Stimulated activated CD8-positive, alpha-beta memory T cell treated with anti-CD3 and anti-CD28 coated beads, Interleukin-7, amount 100 ng/mL, for 48 hours (primary cell): ENCODE measurements at regions not wholly inside any gene's neighbourhood (a gene's known extent, or its start where the extent isn't known, plus 50 kb on each side); places are given as distances from the start of the nearest gene placed in this dataset.
"Not testable (repeated sequence)": the region's sequence is repeated elsewhere in the genome, so short reads cannot be mapped to it uniquely, and the experiment has no call there.

ENCODE experiments used
- DNase-seq, 2 donors: peaks; one replicate each; pipeline ENCODE4 v3.0.0-alpha.2; 2020; ENCODE audit warnings: low read depth in 1 of 2; ENCODE audit errors: extremely low read depth in 1 of 2

DNA sequence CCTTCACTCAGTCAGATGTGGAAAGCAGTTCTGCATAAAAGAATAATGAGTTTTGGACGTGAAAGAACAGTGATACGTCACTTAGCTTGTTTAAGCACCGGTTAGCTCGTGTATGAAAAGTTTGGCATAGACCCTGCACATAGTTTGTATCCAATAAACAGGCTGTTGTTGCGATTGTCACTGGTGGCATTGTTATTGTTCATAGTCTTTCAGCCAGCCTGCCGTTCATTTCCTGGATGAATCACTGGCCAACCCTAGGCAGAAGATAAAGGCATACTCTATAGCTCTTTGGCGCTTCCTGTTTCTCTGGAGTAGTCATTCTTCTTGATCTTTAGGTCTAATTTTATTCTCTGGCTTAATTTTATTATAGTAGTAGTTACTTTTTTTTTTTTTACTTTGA, 57.8 kb upstream of the ANKRD30A start:
- DNase-seq = no peak

DNA sequence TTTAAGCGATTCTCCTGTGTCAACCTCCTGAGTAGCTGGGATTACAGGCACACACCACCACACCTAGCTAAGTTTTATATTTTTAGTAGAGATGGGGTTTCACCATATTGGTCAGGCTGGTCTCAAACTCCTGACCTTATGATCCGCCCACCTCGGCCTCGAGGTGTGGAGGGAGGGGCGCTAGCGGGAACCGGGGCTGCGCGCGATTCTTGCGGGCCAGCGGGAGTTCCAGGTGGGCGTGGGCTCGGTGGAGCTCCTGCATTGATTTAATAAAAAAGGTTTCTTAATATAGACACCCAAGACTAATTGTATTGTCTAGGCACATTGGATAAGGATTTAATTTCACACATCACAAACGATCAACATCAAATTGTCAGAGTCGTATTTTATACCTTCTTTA, 63.1 kb upstream of the ANKRD30A start:
- DNase-seq = not testable (repeated sequence)

DNA sequence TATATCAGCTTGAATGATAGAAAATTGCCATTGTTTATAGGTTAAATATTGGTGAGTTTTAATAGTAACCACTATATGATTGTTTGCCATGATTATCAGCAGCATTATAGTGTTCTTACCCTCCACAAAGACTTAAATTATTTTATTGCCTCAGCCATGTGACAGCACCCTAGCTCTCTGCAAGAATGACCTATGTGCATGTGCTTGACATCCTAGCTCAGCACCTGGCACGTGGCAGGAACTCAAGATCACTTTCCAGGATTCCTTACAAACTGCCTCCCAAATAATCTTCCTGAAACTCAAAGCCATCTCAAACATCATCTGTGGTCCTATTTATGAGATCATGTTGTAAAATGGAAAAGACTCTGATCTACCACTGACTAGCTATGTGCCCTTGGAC, 68.1 kb upstream of the ANKRD30A start:
- no peak for DNase-seq

DNA sequence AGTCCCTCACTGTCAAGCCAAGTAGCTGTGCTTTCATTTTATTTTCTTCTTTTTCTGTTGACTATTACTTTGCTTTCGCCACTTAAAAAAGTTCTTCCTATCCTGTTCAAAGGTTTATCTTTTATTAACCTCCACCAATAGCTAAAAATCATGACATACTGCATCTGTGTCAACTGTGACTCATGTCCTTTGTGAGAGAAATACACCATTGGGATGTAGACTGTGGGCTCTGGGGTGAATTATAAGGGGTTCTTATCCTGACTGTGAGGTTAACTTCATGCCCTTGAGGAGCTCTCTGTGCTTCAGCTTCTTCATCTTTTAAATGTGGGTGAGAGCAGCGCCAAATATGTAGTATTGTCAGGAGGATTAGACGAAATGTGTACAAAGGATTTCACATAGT, 71.9 kb upstream of the ANKRD30A start:
- no peak for DNase-seq

DNA sequence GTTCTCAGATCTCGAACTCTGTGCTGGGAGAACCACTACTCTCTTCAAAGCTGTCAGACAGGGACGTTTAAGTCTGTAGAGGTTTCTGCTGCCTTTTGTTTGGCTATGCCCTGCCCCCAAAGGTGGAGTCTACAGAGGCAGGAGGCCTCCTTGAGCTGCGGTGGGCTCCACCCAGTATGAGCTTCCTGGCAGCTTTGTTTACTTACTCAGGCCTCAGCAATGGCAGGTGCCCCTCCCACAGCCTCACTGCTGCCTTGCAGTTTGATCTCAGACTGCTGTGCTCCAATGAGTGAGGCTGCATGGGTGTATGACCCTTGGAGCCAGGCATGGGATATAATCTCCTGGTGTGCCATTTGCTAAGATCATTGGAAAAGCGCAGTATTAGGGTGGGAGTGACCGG, 75.4 kb upstream of the ANKRD30A start:
- DNase-seq = not testable (repeated sequence)

DNA sequence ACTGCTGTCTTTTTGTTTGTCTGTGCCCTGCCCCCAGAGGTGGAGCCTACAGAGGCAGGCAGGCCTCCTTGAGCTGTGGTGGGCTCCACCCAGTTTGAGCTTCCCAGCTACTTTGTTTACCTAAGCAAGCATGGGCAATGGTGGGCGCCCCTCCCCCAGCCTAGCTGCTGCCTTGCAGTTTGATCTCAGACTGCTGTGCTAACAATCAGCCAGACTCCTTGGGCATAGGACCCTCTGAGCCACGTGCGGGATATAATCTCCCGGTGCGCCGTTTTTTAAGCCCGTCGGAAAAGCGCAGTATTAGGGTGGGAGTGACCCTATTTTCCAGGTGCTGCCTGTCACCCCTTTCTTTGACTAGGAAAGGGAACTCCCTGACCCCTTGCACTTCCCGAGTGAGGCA, 81.1 kb upstream of the ANKRD30A start:
- DNase-seq = not testable (repeated sequence)

DNA sequence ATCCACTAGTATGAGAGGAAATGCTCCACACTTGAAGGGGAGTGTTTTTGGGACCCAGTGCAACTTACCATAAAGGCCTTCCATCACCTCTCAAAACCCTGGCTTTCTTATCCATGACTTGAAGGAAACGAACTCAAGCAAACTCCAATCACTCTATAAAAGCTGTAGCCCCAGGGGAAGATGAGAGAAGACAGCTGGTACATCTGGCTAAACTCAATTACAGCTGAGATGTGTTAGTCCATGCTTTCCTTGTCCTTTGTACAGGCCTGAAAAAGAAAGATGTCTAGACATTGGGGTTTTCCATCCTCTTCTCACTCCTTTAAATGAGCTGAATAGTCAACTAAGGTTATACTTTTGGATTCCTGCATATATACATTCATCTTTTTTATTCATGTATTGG, 89.5 kb upstream of the ANKRD30A start:
- DNase-seq = no peak

DNA sequence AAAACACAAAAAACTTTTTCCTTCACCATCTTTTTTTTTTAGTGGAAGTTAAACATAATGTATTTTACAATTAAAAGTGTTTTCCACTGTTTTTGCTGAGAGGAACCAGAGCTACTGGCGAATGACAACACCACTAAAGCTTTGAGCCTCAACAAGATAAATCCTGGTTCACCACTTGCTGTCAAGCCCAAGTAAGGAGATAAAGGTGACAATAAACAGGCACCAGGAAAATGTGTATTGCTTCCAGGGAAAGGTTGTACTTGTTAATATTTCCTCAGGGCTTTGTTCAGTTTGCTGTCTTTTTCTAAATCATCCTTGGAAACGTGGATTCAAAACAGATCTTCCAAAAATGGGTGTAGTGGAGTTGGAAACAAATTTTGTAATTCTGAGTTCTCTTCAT, 109.9 kb upstream of the ANKRD30A start:
- no peak for DNase-seq

DNA sequence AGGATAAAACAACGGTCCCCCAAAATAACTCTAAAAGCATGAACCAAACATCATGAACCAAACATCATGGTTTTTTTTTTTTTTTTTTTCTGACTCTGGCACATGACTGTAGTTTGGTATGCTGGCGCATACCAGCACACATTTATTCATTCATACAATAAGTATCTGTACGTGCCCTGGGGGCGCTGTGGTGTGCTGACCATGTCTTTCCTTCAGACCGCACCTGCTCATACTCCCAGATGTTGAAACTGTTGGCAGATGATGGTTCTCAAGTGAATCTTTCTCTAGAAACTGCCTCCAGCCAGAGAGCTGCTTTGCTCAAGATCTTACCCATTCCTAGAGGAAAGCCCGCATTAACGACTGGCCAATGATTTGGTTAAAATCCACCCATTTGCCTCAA, 114.7 kb upstream of the ANKRD30A start:
- no peak for DNase-seq

DNA sequence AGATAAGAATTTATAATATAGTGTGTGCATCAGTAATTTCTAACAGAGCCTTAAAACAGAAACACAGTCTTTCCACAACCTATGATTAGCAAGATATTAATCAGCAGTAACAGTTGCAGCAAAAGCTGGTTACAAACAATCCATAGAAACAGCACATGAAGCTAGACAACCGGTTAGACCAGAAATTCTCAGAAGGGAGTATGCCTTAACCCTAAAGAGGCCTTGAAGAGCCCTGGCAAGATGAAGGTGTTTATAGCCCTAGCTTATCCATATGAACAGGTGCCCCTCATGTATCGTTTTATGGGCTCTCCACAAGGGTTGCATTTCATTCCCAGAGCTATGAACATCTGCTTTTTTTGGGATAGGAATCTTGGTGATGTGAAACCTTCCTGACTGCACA, 117.1 kb upstream of the ANKRD30A start:
- not testable (repeated sequence) for DNase-seq

DNA sequence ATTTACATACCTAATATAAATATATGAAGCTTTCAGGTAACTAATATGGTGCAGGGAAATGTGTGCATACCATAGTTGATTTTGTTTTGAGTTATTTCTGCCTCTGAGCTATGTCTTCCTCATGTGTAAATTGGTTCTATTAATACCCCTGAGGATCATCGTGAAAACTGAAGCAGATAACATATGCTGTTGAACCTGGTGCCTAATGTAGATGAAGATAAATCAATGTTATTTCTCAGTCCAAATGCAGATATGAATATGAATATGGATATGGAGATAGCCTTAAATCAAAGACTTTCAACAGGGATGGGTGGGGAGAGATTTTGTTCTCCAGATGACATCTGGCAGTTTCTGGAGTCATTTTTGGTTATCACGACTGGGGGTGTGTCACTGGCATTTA, 122.3 kb upstream of the ANKRD30A start:
- DNase-seq = no peak

DNA sequence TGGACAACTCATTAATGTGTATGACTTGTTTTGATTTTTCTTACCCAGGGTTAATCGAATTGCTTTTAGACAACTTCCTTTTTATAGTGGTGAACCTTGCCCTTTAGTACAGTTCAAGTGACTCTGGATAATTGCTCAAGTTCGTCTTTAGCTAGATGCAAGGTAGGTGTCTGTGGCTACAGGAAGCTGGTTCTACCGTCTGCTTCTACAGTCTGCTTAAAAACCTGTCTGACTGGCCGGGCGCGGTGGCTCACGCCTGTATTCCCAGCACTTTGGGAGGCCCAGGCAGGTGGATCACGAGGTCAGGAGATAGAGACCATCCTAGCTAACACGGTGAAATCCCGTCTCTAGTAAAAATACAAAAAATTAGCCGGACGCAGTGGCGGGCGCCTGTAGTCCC, 129.6 kb upstream of the ANKRD30A start:
- not testable (repeated sequence) for DNase-seq

DNA sequence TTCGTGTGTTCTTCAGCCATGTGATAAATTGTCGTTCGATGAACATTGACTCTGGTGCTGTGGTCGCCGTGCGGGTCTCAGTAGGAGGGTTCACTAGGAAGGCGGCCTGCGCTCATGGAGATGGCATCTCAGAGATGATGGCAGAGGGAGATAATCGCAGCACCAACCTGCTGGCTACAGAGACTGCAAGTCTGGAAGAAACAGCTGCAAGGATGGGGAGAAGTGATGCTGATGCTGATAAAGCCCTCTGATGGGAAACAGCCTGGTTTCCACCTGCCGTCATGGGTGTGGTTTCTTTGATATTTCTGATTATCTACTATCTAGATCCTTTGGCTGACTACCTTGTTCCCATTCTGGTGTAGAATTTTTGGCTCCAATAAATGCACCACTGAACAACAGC, 130.5 kb upstream of the ANKRD30A start:
- DNase-seq = no peak

DNA sequence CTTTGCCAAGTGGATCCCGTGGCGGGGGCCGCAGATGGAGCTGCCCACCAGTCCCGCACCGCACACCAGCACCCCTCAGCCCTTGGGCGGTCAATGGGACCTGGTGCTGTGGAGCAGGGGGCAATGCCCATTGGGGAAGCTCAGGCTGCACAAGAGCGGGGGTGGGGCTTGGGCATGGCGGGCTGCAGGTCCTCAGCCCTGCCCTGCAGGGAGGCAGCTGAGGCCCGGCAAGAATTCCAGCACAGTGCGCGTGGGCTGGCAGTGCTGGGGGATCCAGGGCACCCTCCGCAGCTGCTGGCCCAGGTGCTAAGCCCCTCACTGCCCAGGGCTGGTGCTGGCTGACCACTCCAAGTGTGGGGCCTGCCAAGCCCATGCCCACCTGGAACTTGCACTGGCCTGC, 136.2 kb upstream of the ANKRD30A start:
- no peak for DNase-seq

DNA sequence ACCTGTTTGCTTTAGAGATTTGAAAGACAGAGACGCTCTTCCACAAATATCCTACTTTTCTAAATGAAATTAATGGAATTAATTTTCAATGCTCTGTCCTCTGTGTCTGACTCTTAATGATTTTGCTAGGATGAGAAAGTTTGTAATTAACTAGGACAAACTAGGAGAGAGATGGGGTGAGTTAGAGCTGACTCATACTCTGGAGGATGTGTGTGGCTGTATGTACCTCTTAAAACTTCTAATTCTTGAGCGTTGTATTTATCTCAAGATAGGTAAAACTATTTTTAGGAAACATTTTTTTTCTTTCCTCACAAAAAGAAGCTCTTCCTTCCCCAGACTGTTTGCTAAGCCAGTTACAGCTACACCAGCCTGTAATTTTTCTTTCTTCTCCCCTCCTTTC, 178.8 kb upstream of the ANKRD30A start:
- DNase-seq = no peak

DNA sequence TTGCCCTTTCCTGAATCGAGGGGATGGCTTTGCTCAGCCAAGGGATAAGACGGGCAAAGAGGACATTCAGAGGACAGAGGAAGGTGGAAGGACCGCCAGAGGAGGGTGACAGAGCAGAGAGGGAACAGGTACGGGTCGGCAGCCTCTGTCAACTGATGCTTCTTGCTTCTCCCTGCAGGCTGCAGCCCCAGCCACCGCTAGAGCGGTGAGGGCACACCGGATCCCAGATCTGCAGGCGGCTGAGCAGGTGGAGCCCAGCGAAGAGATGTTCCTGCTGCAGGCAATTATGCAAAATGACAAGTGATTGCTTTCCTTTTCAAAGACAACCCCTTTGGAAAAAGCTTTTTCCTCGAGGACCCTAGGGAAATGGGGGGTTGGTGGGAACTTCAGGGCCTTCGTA, 181.9 kb upstream of the ANKRD30A start:
- DNase-seq = no peak

DNA sequence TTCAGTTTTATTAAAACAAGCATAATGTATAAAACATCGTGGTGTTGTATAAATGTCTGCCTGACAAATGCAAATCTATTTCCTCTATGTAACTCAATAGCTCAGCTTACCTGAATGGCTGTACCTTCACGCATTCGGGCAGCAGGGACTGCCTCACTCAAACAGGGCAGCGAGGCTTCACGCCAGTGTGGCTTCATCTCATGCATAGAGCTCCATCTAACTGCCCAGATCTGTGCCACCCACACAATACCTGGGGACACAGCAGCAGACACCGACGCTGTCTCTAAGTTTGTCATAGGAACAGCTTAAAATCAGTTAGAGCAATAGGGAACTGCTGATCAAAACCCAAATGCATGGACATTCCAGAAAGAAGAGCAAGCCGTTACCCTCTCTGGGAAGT, 182.8 kb upstream of the ANKRD30A start:
- no peak for DNase-seq

DNA sequence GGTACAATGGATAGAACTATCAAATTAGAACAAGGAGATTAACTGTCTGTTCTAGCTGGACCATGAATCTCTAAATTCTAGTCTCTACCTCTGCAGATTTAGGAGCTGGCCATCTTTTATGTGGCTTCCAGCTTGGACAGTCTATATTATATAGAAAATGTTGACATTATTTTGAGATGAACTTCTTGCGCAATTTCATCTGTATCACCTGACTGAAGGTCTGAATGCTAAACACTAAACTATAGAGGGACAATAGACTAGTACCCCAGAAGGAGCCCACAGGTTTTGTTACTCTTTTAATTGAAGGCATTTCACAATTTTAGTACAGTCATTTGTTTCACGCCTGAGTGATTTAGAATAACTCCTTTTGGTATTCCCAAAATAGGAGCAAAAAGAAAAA, 222.4 kb upstream of the ANKRD30A start:
- DNase-seq = no peak

DNA sequence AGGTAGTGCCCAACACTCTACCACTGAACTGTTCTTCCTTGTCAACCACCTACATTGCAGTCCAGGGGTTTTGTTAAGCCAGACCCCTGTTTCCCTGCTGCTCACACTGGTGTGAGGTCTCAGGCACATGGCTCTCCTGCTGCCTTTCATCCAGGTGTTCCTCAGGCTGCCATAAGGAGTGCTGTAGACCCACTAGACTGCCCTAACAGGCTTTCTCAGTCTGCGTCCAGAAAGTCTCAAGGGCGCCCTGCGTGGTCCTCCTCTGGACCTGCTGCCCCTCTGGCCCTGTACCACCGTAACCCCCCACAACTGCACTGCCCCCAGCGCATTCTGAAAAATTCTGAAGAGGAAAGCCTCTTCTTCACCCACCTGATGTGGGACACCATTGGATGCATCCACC, 225.7 kb upstream of the ANKRD30A start:
- DNase-seq = no peak

DNA sequence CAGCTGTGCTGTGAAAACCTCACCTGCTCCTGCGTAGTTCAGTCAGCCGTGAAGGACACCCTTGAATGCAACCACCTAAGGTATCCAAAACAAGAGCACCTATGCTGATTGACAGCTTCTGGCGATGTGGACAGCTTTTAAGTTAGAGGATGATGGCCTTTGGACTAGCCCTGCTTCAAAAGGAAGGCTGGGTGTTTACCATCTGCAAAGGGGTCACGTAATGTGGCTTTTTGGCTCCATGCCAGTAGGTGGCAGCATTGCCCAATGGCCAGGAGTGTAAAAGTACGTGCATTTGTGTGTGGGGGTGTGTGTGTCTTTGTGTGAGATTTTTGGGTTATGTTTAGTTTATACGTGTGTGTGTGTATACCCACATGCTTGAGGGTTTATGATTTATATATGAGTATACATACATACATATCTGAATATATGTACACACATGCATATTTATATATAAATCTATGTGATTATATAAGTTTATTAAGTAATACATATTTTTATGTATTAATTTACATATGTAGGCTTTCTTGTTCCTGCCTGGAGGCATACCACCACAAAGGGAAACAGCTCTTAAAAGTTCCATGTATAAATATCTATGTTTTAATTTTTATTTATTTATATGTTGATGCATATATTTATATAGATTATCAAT, 236.3 kb upstream of the ANKRD30A start:
- DNase-seq = peak; percentile 1 to 5

DNA sequence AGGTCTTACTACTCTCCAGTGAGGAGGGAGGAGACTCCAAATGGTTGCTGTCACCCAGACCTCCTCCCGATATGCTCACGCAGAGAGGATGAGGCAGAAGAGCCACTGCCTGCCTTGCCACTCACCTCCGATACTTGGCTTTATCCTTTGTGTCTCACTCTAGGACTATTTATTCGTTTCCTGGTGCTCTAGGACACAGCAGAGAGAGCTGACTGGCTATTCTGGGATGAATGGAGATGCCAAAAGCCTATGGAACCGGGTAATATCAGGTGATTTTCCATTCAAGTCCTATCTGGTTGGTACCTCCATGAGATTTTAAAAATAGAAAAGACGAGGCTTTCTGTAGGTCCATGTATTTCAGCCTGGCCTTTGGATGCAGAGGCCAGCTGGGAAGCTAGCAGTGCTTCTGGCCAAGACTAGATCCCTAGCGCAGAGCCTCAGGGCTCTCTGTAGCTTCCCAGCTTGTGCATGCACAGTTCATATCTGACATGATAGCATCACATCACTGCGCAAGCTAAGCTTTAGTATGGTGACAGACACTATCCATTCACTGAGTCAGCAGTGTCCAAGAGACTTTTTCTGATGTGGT, 239.0 kb upstream of the ANKRD30A start:
- DNase-seq = no peak

DNA sequence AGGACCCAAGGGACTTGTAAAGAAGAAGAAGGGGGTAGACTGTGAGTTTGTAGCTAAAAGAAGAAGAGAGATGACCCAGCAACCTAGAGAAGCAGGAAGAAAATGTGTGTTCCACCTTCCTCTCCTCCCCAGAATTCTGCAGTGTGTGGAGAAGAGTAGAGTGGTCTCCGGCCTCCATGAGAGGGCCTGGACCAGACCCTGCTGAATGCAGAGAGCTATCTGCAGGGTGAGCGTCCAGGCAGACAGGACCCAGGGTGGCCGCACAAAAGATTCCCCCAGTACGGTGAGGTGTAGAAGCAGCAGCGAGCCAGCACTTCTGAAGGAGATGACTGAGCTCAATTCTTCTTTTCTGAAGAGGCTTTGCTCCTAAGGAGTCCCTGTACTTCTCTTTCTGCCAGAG, 239.7 kb upstream of the ANKRD30A start:
- DNase-seq = no peak

DNA sequence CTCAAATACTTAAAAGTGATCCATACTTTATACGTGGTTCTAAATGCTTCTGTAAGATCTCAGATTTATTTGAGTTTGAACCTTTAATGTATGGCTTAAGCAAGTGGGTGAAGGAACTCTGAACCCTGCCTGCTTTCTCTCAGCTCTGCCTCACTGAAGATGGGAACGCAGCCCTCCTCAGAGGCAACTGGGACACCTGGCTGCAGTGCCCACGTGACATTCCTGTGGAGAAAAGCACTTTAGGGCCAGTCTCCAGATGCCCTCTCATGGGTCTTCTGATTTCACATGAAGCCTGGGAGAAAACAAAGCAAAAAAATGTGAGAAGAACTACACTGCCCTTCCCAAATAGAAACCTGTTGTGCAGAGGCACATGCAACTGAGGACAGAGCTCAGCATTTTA, 242.6 kb upstream of the ANKRD30A start:
- DNase-seq = no peak
